ENCODE measurements at regions not wholly inside any gene's neighbourhood (a gene's known extent, or its start where the extent isn't known, plus 50 kb on each side); places are given as distances from the start of the nearest gene placed in this dataset.

DNA sequence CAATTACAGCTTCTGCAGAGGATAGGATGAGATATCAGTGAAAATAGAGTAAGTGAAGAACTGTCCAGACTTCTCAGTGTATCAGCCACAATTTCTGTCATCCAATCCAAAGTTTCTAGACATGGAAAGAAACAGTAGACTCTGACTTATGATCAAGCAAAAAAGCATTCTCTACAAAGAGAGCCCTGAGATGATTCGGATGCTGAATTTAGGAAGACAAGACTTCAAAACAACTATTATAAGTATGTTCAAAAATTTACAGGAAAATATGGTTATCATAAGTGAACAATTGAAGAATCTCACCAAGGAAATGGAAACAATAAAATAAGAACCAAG lies 238.2 kb upstream of the IRS2 start:
- no peak for TF ChIP-seq POLR2A (IDR thresholded peaks at IDR 0.05; ENCODE audit: low read depth, low read length)
- no peak for TF ChIP-seq POLR2AphosphoS5 (IDR thresholded peaks at IDR 0.05; ENCODE audit: low read depth, low read length)

Data from GM12892 (cell line).